ENCODE measurements at regions not wholly inside any gene's neighbourhood (a gene's known extent, or its start where the extent isn't known, plus 50 kb on each side); places are given as distances from the start of the nearest gene placed in this dataset.

DNA sequence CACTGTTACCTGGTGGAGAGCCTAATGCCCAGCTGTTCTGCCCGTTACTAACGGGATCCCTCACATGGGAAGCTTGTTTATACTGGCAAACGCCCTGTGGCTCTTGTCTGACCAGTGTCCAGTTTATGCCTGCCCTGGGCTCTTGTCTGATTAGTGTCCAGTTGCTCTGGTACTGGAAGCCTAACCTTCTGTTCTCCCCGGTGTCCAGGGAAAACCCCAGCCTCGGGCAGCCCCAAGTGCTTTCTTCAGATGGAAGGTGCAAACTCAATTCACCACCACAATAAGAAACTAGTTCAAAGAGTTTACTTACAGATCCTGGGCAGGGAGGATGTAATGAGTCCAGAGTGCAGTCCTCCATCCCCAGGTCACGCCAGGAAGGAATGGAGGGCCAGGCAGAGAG, 148.4 kb downstream of the TBXT start:
- Mint-ChIP-seq H3K4me1 (no peaks in the 10 kb centered on the region), H3K4me3 (no peak overlapping the region), H3K27ac (no peak overlapping the region), H3K9me3 (peaks cover 3 to 48% (median 19%) of the 10 kb centered on the region in 11 donors), H3K27me3 (peaks cover 0 to 11% (median 4%) of the 10 kb centered on the region in 5 donors), H3K36me3 (peaks cover 0 to 4% (median 0%) of the 10 kb centered on the region in 5 donors)
- ChIA-PET CTCF (no interaction called here), POLR2A (no interaction called here)
- H3K27ac ChIP-seq (ENCODE audit: low read depth, low read length), result no peak overlapping the region
- no peaks in the 10 kb centered on the region for H3K27me3 ChIP-seq (ENCODE audit: control insufficient read depth in 2 of 2, insufficient read depth in 2 of 2, low read length in 2 of 2)
- ATAC-seq (no peak), DNase-seq (no peak)
- H3K4me1 ChIP-seq (ENCODE audit: control insufficient read depth in 2 of 2, insufficient read depth in 2 of 2, low read length in 2 of 2), result no peaks in the 10 kb centered on the region
- H3K9me3 ChIP-seq (ENCODE audit: control insufficient read depth in 2 of 3, low read length in 3 of 3), result no peaks in the 10 kb centered on the region
- H3K4me3 ChIP-seq (ENCODE audit: low read length), result no peak overlapping the region
- H3K36me3 ChIP-seq (ENCODE audit: control insufficient read depth in 2 of 3, insufficient read depth in 3 of 3, low read length in 3 of 3), result no peaks in the 10 kb centered on the region
- intact Hi-C loops (cut with micrococcal nuclease), result no loop called here

DNA sequence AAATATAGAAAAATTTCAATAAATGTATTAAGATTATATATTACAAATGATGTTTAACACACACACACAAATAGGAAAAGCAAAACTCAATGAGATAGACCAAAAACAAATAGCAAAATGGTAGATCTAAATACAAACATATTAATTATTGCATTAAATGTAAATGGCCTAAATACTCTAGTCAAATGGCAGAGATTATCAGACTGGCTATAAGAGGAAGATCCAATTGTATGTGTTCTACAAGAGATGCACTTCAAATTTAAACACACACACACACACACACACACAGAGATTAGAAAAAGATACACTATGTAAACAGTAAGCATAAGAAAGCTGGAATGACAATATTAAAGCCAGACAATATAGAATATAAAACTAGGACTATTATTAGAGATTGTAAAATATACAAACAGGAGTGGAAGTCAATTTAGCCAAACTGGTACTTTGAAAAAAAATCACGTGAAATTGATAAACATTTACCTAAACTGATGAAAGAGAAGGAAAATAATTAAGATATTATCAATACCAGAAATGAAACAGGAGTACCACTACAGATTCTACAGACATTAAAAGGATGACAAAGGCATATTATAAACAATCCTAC, 150.5 kb downstream of the TBXT start:
- ChIA-PET CTCF (no interaction called here), POLR2A (no interaction called here)
- intact Hi-C loops (cut with micrococcal nuclease), result no loop called here
- Mint-ChIP-seq H3K4me1 (no peaks in the 10 kb centered on the region), H3K4me3 (no peak overlapping the region), H3K27me3 (peaks cover 1 to 17% (median 10%) of the 10 kb centered on the region in 5 donors), H3K36me3 (peaks cover 0 to 4% (median 0%) of the 10 kb centered on the region in 5 donors), H3K27ac (no peak overlapping the region), H3K9me3 (peaks cover 3 to 48% (median 19%) of the 10 kb centered on the region in 11 donors)
- no peaks in the 10 kb centered on the region for H3K36me3 ChIP-seq (ENCODE audit: control insufficient read depth in 2 of 3, insufficient read depth in 3 of 3, low read length in 3 of 3)
- no peak for DNase-seq
- H3K4me1 ChIP-seq (ENCODE audit: control insufficient read depth in 2 of 2, insufficient read depth in 2 of 2, low read length in 2 of 2), result no peaks in the 10 kb centered on the region
- H3K9me3 ChIP-seq (ENCODE audit: control insufficient read depth in 2 of 3, low read length in 3 of 3), result no peaks in the 10 kb centered on the region
- ATAC-seq, result no peak
- H3K27ac ChIP-seq (ENCODE audit: low read depth, low read length), result no peak overlapping the region
- no peaks in the 10 kb centered on the region for H3K27me3 ChIP-seq (ENCODE audit: control insufficient read depth in 2 of 2, insufficient read depth in 2 of 2, low read length in 2 of 2)
- no peak overlapping the region for H3K4me3 ChIP-seq (ENCODE audit: low read length)

DNA sequence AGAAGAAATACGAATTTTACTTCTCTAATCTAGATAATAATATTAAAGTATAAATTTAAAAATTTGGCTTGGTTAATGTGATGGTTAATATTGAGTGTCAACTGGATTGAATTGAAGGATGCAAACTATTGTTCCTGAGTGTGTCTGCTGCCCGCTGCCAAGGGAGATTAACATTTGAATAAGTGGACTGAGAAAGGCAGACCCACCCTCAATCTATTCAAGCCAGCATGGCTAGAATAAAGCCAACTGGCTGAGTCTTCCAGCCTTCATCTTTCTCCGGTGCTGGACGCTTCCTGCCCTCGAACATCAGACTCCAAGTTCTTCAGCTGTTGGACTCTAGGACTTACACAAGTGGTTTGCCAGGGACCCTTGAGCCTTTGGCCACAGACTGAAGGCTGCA, 152.7 kb downstream of the TBXT start:
- no peak for DNase-seq
- ATAC-seq, result no peak

DNA sequence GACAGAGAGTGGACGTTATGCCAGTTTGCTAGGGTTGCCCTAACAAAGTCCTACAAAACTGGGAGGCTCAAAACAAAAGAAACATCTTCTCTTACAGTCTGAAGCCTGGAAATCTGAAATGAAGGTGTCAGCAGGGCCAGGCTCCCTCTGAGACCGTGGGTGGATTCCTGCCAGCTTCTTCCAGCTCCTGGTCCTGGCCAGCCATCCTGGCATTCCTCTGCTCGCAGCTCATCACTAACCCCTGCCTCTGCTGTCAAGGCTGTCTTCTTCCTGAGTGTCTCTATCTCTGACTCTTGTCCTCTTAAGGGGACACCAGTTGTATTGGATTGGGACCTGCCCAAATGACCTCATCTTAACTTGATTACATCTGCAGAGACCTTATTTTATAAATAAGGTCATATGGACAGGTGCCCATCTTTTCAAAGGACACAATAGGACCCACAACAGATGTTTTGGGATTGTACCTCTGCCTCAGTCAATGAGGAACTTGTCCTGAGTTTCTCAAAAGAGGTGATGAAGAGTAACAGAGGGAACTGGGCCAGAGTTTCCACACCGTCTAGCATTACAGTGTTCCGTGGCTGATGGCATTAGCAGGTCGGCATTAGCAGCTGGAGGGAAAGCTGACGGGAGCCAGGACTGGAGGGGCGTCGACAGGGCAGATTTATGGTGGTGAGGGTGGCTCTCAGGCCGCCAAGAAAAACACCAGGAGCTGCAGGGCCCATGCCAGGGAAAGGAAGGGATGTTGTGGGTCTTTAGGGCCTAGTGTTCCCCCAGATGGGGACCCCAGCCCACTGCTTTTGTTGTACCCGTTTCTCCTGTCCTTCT, 157.3 kb downstream of the TBXT start:
- H3K9me3 ChIP-seq (ENCODE audit: control insufficient read depth in 2 of 3, low read length in 3 of 3), result no peaks in the 10 kb centered on the region
- no peak for ATAC-seq
- intact Hi-C loops (cut with micrococcal nuclease), result no loop called here
- H3K36me3 ChIP-seq (ENCODE audit: control insufficient read depth in 2 of 3, insufficient read depth in 3 of 3, low read length in 3 of 3), result no peaks in the 10 kb centered on the region
- no peak overlapping the region for H3K27ac ChIP-seq (ENCODE audit: low read depth, low read length)
- ChIA-PET POLR2A (no interaction called here), CTCF (no interaction called here)
- H3K4me1 ChIP-seq (ENCODE audit: control insufficient read depth in 2 of 2, insufficient read depth in 2 of 2, low read length in 2 of 2), result no peaks in the 10 kb centered on the region
- DNase-seq, result no peak
- Mint-ChIP-seq H3K27me3 (peaks cover 45 to 67% (median 56%) of the 10 kb centered on the region in 5 donors), H3K4me3 (no peak overlapping the region), H3K9me3 (peaks cover 0 to 6% (median 2%) of the 10 kb centered on the region in 11 donors), H3K27ac (no peak overlapping the region), H3K36me3 (peaks cover 0 to 4% (median 0%) of the 10 kb centered on the region in 5 donors), H3K4me1 (peaks cover 0 to 15% (median 4%) of the 10 kb centered on the region in 7 donors)
- H3K4me3 ChIP-seq (ENCODE audit: low read length), result no peak overlapping the region
- H3K27me3 ChIP-seq (ENCODE audit: control insufficient read depth in 2 of 2, insufficient read depth in 2 of 2, low read length in 2 of 2), result no peaks in the 10 kb centered on the region

More for the DNA sequence above, 152.7 kb downstream of the TBXT start:
- Mint-ChIP-seq H3K36me3 (peaks cover 0 to 4% (median 0%) of the 10 kb centered on the region in 5 donors), H3K27me3 (peaks cover 8 to 33% (median 20%) of the 10 kb centered on the region in 5 donors), H3K9me3 (peaks cover 3 to 40% (median 18%) of the 10 kb centered on the region in 11 donors), H3K4me3 (no peak overlapping the region), H3K27ac (no peak overlapping the region), H3K4me1 (no peaks in the 10 kb centered on the region)
- H3K36me3 ChIP-seq (ENCODE audit: control insufficient read depth in 2 of 3, insufficient read depth in 3 of 3, low read length in 3 of 3), result no peaks in the 10 kb centered on the region
- H3K4me3 ChIP-seq (ENCODE audit: low read length), result no peak overlapping the region
- no peaks in the 10 kb centered on the region for H3K9me3 ChIP-seq (ENCODE audit: control insufficient read depth in 2 of 3, low read length in 3 of 3)
- no peaks in the 10 kb centered on the region for H3K4me1 ChIP-seq (ENCODE audit: control insufficient read depth in 2 of 2, insufficient read depth in 2 of 2, low read length in 2 of 2)
- no peak overlapping the region for H3K27ac ChIP-seq (ENCODE audit: low read depth, low read length)
- POLR2A ChIA-PET, result no interaction called here
- no peaks in the 10 kb centered on the region for H3K27me3 ChIP-seq (ENCODE audit: control insufficient read depth in 2 of 2, insufficient read depth in 2 of 2, low read length in 2 of 2)
- CTCF ChIA-PET, result no interaction called here
- intact Hi-C loops (cut with micrococcal nuclease), result no loop called here

DNA sequence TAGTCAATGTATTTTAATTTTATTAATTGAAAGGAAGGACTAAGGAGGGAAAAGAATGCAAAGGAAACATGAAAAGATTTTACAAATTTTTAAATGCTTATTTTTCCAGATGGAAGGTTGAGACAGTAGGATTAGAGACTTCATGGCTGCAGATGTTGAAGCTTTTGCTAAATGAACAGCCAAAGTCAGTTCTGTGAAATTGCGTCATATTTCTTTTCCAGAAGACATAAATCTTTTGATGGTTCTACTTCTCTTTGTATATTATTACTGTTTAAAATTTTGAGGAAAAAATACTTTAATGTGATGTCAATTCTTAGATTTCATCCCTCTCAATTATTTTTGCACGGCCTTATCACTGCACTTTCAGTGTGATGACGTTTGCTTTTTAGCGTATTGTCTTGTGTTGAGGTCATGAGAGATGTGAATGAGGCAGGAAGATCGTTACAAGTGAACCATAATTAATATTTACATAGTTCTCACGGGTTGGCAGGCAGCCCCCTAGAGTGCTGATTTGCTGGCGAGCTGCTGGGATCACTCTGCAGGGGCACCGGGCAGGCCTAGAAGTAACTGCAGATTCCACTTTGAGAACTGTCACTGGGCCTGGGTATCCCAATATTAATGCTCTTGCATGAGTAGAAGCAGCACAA, 158.1 kb downstream of the TBXT start:
- H3K27me3 ChIP-seq (ENCODE audit: control insufficient read depth in 2 of 2, insufficient read depth in 2 of 2, low read length in 2 of 2), result no peaks in the 10 kb centered on the region
- Mint-ChIP-seq H3K27ac (no peak overlapping the region), H3K27me3 (peaks cover 53 to 75% (median 65%) of the 10 kb centered on the region in 5 donors), H3K4me1 (peaks cover 0 to 15% (median 4%) of the 10 kb centered on the region in 7 donors), H3K4me3 (no peak overlapping the region), H3K9me3 (peaks cover 0 to 6% (median 0%) of the 10 kb centered on the region in 11 donors), H3K36me3 (peaks cover 0 to 4% (median 0%) of the 10 kb centered on the region in 5 donors)
- no peak for DNase-seq
- H3K4me3 ChIP-seq (ENCODE audit: low read length), result no peak overlapping the region
- ChIA-PET CTCF (no interaction called here), POLR2A (no interaction called here)
- H3K4me1 ChIP-seq (ENCODE audit: control insufficient read depth in 2 of 2, insufficient read depth in 2 of 2, low read length in 2 of 2), result no peaks in the 10 kb centered on the region
- intact Hi-C loops (cut with micrococcal nuclease), result no loop called here
- H3K27ac ChIP-seq (ENCODE audit: low read depth, low read length), result no peak overlapping the region
- H3K9me3 ChIP-seq (ENCODE audit: control insufficient read depth in 2 of 3, low read length in 3 of 3), result no peaks in the 10 kb centered on the region
- no peak for ATAC-seq
- H3K36me3 ChIP-seq (ENCODE audit: control insufficient read depth in 2 of 3, insufficient read depth in 3 of 3, low read length in 3 of 3), result no peaks in the 10 kb centered on the region

DNA sequence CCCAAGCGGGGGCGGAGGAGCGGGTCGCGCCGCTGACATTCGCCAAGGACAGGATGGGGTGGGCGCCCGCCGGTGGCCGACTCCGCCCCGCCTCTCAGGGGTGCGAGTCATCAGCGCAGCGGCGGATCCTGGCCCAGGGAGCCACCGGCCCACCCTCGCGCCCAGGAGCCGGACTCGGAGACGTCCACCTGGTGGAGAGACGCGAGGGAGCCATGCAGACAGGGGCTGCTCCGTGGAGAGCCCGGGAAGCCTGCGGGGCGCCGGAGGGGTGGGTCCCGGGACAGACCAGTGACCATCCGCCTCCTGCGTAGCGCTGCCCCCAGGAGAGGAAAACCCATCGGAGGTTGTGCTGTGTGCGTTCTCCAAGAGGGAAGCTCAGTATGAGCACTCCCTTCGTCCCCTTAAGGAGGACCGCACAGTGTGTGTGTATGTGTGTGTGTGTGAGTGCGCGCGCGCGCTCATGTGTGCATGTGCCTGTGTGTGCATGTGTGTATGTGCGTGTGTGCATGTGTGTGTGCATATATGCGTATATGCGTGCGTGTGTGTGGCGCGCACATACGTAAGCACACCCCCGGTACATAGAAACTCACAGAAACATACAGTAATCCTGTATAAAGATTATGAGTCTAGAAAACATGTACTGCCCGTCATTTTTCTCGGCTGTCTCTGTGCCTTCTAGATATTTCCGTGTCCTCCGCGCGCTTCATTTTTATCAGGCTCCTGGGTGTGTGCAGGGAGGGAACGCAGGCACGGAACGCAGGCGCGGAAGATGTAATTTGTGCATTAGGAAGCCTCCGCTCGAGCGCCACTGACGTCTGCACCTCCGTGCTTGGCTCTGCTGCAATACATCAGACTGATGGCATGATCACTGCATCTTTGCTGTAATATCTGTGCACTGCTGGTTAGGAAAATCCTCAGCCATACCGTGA, 158.9 kb downstream of the TBXT start:
- no peaks in the 10 kb centered on the region for H3K27me3 ChIP-seq (ENCODE audit: control insufficient read depth in 2 of 2, insufficient read depth in 2 of 2, low read length in 2 of 2)
- peaks cover 0 to 4% (median 0%) of the 10 kb centered on the region in 5 donors for H3K36me3 Mint-ChIP-seq
- H3K4me3 Mint-ChIP-seq, result no peak overlapping the region
- no peak overlapping the region for H3K4me3 ChIP-seq (ENCODE audit: low read length)
- intact Hi-C loops (cut with micrococcal nuclease), result no loop called here
- no peaks in the 10 kb centered on the region for H3K9me3 ChIP-seq (ENCODE audit: control insufficient read depth in 2 of 3, low read length in 3 of 3)
- H3K4me1 Mint-ChIP-seq, result peaks cover 0 to 15% (median 4%) of the 10 kb centered on the region in 7 donors
- no peak overlapping the region for H3K27ac Mint-ChIP-seq
- H3K27me3 Mint-ChIP-seq, result peaks cover 59 to 82% (median 73%) of the 10 kb centered on the region in 5 donors
- H3K27ac ChIP-seq (ENCODE audit: low read depth, low read length), result no peak overlapping the region
- no peak for ATAC-seq
- peaks cover 0 to 6% (median 0%) of the 10 kb centered on the region in 11 donors for H3K9me3 Mint-ChIP-seq
- ChIA-PET POLR2A (no interaction called here), CTCF (no interaction called here)
- H3K4me1 ChIP-seq (ENCODE audit: control insufficient read depth in 2 of 2, insufficient read depth in 2 of 2, low read length in 2 of 2), result no peaks in the 10 kb centered on the region
- no peaks in the 10 kb centered on the region for H3K36me3 ChIP-seq (ENCODE audit: control insufficient read depth in 2 of 3, insufficient read depth in 3 of 3, low read length in 3 of 3)
- DNase-seq, result no peak

Measured in naive thymus-derived CD4-positive, alpha-beta T cell (primary cell).